Activated CD8-positive, alpha-beta memory T cell treated with anti-CD3 and anti-CD28 coated beads, Interleukin-2, amount 50 U/mL, for 4 hours (primary cell): ENCODE measurements at regions not wholly inside any gene's neighbourhood (a gene's known extent, or its start where the extent isn't known, plus 50 kb on each side); places are given as distances from the start of the nearest gene placed in this dataset.
"Not testable (repeated sequence)": the region's sequence is repeated elsewhere in the genome, so short reads cannot be mapped to it uniquely, and the experiment has no call there.

ENCODE experiments used
- DNase-seq: peaks from one replicate; pipeline ENCODE4 v3.0.0-alpha.2; 2020

DNA sequence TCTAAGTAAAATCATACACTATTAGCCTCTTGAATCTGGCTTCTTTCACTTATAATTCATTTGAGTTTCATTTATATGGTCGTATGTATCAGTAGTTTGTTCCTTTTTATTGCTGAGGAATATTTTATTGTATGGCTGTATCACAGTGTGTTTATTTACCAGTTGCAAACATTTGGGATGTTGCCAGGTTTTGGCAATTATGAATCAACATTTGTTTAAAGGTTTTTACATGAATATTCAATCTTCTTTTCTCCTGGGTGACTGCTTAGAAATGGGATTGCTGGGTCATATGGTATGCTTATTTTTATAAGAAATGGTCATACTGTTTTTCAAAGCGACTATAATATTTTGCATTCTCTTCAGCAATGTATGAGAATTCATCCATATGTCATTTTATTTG, 107.9 kb downstream of the PMAIP1 start:
- no peak for DNase-seq

DNA sequence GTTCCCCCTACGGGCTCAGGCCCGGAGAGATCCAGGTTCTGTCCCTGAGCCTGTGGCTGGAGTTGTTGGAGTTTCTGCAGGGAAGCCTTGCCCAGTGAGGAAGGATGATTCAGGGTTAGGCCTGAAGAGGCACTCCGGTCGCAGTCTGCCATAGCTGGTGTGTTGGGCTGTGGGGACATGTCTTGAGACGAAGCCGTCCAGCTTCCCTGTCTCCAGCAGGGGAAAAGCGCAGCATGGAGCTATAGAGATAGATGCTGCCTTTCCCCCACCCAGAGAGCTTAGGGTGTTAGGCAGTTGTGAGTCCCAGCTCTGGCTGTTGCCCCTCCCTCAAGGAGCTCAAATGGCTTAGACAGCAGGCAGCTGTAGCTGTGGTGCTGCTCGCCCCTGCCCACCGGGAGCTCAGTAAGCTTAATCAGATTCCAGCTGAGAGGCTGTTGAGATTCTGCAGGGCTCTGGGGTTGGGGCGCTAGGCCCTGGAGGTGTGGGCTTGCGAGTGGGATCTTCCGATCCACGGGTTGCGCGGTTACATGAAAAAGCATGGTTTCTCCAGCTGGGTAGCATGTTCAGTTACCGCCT, 103.9 kb downstream of the PMAIP1 start:
- no peak for DNase-seq

DNA sequence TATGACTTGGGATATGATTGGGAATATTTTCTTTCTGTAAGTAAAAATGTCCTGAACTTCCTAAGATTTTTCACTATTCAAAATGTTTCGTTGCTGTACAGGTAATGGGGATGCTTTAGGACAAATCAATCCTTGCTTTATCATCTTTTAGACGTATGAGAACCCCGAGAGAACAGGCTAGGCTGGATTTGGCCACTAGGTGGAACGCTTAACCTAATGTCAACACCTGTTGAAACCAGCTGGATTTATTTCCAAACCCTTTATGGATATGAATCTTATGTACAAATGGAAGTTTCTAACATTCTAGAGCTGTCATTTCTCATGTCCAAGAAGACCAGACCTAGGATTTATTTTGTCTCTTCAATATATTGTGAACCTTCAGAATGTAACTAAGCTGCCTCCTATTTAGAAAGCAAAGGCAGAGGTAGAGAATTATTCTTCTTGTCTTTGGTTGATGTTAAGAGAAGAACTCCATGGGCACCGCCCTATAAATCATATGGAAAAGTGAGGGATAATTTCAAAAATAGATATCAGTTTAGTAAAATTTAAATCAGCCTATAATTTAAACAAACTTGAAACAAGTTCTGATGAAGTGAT, 96.7 kb downstream of the PMAIP1 start:
- DNase-seq = no peak

DNA sequence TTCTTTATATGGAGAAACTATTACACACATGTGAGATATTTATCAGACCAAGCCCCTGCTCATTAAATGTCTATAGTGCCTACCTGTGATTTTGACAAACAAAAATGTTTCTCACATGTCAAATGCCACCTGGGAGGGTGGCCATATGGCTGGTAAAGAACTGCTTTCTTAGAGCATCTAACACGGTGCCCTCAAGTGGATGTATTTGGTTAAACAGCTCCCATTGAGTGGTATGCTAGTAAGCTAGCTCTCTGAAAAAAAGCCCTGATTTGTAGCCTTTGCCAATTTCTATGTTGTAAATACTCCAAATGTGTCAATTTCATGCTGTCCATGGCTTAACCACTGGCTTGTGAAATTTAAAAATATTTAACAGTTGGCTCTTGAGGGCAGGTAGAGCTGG, 94.6 kb downstream of the PMAIP1 start:
- DNase-seq = no peak

- DNase-seq = no peak
Observed at GRCh38 chr18:59993560-59993959, 93.8 kb downstream of the PMAIP1 start.

DNA sequence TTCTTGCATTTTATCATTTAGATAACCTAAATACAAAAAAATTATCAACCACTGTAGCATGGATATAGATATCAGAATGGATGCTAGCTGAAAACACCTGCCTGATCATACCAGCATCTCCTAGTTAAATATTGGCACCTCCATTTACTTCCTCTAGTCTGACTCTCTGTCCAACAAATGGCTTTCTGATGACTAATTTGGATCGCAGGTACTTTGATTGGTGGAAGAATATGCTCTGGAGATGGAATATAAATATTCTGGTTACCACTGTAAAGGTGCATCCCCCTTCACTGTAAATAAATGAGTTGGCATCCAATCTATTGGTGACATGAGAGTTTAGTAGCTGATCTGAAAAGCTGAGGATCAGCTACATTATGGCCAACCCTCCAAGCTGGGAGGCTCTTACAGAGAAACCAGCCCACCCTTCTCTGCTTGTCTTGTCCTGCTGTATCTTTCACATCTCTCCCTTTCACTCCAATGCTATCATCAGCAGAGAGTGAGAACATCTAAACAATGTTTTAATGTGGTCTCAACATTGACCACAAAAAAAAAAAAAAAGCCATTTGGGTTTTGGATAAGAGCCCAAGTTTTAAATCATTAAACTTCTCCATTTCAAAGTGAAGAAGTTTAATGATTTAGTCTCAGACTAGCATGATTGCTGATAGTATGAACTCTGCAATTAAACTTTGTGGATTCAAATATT, 90.5 kb downstream of the PMAIP1 start:
- no peak for DNase-seq

- peak; percentile 52 for DNase-seq
Observed at GRCh38 chr18:59988098-59988706, 88.4 kb downstream of the PMAIP1 start.

DNA sequence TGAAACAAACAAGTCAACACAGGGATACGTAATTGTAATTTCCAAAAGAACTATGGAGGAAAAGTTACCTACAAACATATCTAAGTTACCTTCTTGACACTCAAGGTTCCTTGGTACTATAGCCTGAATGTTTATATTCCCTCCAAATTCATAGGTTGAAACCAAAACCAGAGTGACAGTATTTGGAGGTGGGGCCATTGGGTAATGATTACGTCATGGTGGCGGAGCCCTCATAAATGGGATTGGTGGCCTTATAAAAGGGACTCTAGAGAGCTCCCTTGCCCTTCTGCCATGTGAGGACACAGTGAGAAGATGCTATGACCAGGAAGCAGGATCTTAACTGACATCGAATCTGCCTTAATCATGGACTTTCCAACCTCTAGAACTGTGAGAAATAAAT, 87.3 kb downstream of the PMAIP1 start:
- no peak for DNase-seq

DNA sequence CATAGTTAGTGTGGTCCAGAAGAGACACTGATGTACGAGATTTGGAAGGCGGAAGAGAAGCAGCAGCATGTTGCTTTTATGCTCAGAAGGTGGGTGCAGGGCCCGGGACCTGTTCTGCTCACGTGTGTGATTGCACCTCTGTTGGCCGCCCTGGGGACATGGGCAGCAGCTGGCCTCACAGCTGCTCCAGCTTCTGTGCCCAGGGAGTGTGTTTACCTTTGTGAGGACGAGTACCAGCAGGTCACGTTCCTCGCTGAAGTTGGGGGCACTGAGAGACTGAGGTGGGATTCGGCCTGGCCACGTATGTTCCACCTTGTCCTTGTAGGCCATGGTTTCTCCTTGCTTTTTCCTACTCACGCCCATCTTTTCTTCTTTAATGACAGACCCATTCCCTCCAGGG, 86.3 kb downstream of the PMAIP1 start:
- no peak for DNase-seq

DNA sequence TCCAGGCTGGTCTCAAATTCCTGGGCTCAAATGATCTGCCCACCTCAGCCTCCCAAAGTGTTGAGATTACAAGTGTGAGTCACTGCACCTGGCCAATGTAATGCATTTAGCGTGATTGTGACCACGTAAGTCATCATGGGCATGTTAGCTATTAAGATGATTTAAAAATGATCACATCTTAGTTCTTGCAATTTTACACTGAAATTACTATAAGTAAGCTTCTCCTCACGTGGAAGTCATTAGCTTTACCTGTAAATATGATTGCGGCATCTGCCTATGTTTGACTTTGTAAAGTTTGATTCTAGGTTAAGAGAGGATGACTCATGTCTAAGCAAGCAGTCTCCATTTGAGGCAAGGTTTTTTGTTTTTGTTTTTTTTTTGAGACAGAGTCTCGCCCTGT, 85.5 kb downstream of the PMAIP1 start:
- no peak for DNase-seq

GRCh38 chr18:59983506-59983905, 83.7 kb downstream of the PMAIP1 start:
- no peak for DNase-seq

DNA sequence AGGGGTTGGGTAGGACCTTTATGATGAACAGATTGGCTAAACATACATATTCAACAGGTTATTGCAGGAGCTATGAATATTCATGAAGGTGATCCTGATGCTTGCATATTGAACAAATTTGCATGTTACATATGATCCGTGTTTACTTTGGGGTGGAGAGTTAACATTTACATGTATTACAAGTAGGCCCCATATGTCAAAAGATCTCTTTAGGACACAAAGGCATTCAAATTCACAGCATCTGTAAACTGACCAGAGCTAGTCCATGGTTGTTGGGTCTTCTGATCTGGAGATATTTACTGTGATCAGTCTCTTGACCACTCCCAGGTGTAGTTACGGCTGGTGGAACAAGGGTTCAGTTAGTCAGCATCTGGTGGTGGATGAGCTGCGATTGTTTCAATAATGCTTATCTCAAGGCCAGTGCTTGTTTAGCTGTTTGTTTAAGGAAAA, 80.4 kb downstream of the PMAIP1 start:
- DNase-seq = no peak

DNA sequence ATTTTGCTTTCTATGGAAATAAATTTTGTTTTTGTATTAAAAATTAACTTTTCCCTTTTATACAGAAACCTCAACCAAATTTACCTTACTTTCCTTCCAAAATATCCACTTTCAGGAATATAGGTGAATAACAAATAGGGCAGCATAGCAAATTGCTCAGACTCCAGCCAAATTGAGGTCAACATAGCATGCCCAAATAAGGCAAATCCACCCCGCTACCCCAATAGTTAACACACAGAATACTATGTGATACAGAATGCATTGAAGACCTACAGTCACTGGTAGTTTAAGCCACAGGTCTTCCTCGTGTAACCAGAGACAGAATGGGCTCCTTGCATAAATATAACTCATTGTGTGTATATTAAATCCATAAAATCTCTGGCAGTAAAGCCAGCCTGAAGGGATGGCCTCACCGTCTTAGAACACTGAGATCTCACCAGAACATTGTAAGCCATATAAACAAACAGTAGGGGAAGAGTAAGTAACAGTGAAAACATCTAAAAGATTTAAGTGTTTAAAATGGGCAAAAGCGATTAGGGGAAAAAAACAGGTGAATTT, 72.2 kb downstream of the PMAIP1 start:
- DNase-seq = no peak

GRCh38 chr18:59971144-59971543, 71.3 kb downstream of the PMAIP1 start:
- not testable (repeated sequence) for DNase-seq

DNA sequence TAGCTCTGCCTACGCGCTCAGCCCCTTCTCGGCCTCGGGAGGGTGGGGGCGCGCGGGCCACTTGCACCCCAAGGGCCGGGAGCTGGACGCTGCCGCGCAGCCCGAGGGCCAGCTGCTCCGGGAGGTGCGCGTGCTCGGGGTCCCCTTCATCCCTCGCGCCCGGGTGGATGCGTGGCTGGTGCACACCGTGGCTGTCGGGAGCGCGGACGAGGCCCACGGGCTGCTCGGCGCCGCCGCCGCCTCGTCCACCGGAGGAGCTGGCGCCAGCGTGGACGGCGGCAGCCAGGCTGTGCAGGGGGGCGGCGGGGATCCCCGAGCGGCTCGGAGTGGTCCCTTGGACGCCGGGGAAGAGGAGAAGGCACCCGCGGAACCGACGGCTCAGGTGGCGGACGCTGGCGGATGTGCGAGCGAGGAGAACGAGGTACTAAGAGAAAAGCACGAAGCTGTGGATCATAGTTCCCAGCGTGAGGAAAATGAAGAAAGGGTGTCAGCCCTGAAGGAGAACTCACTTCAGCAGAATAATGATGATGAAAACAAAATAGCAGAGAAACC, 69.8 kb downstream of the PMAIP1 start:
- not testable (repeated sequence) for DNase-seq

GRCh38 chr18:59968583-59968982, 68.8 kb downstream of the PMAIP1 start:
- no peak for DNase-seq

- no peak for DNase-seq
Observed at GRCh38 chr18:59967878-59968277, 68.1 kb downstream of the PMAIP1 start.

GRCh38 chr18:59966913-59967312, 67.1 kb downstream of the PMAIP1 start:
- no peak for DNase-seq

DNA sequence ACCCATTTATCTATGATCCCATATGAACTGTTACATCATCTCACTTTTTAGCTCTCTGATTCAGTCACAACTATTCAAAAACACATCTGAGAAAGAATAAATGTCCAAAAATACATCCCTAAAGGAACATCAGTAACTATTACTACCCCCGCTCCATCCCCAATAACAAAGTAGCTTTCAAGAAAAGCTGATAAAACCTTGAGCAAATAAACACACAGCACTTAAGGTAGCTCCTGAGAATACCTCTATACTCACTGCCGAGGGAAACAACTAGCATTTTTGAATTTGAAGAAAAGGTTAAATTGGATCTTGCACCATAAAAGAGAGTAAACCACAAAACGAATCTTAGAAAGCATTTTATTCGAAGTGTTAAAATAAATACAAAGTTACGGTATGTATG, 63.4 kb downstream of the PMAIP1 start:
- no peak for DNase-seq

- DNase-seq = no peak
Observed at GRCh38 chr18:59961070-59961469, 61.3 kb downstream of the PMAIP1 start.

DNA sequence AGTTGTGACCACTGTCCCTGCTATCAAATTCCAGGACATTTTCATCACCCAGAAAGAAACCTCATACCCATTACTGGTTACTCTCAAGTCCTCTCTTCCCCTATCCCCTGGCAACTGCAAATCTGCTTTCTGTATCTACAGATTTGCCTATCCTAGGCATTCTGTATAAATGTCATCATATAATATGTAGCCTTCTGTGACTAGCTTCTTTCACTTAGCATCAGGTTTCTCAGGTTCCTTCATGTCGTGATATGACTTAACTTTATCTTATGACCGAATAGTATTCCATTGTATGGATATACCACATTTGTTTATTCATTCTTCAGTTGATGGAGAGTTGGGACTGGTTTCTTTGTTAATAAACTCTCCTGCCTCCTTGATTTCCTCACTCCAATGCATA, 60.5 kb downstream of the PMAIP1 start:
- no peak for DNase-seq

GRCh38 chr18:59959606-59960005, 59.8 kb downstream of the PMAIP1 start:
- no peak for DNase-seq

DNA sequence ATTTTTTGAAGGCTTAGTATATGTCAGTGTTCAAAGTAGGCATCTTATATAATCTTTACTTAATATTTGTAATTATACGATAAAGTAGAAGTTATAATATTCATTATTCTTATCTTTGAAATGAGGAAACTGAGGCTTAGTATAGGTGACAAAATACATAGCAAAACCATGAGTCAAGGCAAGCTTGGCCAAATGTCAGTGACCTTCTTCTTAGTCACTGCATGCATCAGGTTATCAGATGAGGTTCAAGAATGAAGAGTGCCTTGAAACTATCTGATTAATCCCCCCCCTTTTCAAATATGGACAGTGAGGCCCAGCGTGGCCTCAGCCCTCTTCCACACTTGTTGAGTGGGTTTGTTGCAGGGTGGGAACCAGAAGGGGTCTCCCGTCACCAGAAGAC, 59.3 kb downstream of the PMAIP1 start:
- DNase-seq = no peak

DNA sequence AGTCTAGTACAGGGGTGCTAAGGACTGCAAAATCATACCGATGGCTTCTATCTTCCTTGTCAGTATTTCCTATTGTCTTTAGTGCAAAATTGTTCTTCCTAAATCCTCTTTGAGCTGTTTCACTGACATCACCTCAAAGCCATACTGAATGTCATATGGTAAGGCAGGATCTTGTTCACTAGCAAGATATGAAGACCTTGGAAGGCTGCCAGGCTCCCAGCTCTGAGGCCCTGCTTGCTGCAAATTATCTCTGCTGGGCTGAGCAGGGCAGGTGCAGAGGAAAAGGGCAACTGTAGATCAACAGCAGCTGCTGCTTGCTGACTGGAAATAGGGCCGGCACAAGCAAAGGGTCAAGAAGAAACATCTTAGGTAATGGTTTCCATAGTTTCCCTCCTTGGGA, 58.2 kb downstream of the PMAIP1 start:
- no peak for DNase-seq
